ENCODE measurements at regions not wholly inside any gene's neighbourhood (a gene's known extent, or its start where the extent isn't known, plus 50 kb on each side); places are given as distances from the start of the nearest gene placed in this dataset.

GRCh38 chr13:90414691-90415596, 932.5 kb upstream of the MIR17HG start:
- TF ChIP-seq CTCF (tag by site-specific recombination; IDR thresholded peaks at IDR 0.05) (no peak), ZNF121 (tag by site-specific recombination; IDR thresholded peaks at IDR 0.05) (no peak), ZNF24 (tag by site-specific recombination; IDR thresholded peaks at IDR 0.05) (no peak), SCRT1 (tag by site-specific recombination; IDR thresholded peaks at IDR 0.05; ENCODE audit: borderline replicate concordance) (no peak), ZBTB21 (tag by site-specific recombination; IDR thresholded peaks at IDR 0.05) (no peak), ZNF311 (tag by site-specific recombination; IDR thresholded peaks at IDR 0.05; ENCODE audit: borderline replicate concordance) (no peak), YY1 (tag by site-specific recombination; IDR thresholded peaks at IDR 0.05) (no peak), SALL2 (tag by site-specific recombination; IDR thresholded peaks at IDR 0.05; ENCODE audit: borderline replicate concordance) (no peak), ZNF510 (tag by site-specific recombination; IDR thresholded peaks at IDR 0.05; ENCODE audit: insufficient replicate concordance) (no peak), ZNF394 (tag by site-specific recombination; IDR thresholded peaks at IDR 0.05; ENCODE audit: borderline replicate concordance) (no peak), ZBTB11 (tag by site-specific recombination; conservative IDR thresholded peaks at IDR 0.05; ENCODE audit: low read depth) (no peak)

Data from HEK293 (cell line).